HepG2 (cell line): ENCODE measurements at regions not wholly inside any gene's neighbourhood (a gene's known extent, or its start where the extent isn't known, plus 50 kb on each side); places are given as distances from the start of the nearest gene placed in this dataset.

ENCODE experiments used
- ATAC-seq: fragments of 200-7000 bp; cut with Tn5 transposase; 3 replicates; pipeline ENCODE4 v1.9.1; 2020; ENCODE audit warnings: mild to moderate bottlenecking, moderate library complexity
- BruUV-seq: library from RNA; stranded (reverse); fragments of 400-500 nt; replicated peaks from 2 replicates; lab custom pipeline; 2021; lab: Mats Ljungman, UMichigan
- CTCF ChIA-PET: fragments of 300-600 bp; formaldehyde crosslinking; extraction: SDS; loops from one replicate; lab custom pipeline; 2021; ENCODE audit warnings: low total read pairs, inconsistent platforms, low intra/inter-chr PET ratio; lab: Yijun Ruan, JAX
- POLR2A ChIA-PET: fragments of 350-600 bp; sonication (Branson Sonifier 250); formaldehyde crosslinking; loops from one replicate; lab custom pipeline; 2020; ENCODE audit warnings: antibody characterized with exemption, inconsistent platforms; lab: Yijun Ruan, JAX
- DNase-seq: peaks from one replicate; pipeline ENCODE4 v3.0.0-alpha.2; 2015; ENCODE audit warnings: low spot score
- FAIRE-seq: peaks from 3 replicates; lab custom pipeline; 2011; peaks lifted over from hg19 to GRCh38; lab: Jason Lieb, UNC
- H2AFZ ChIP-seq: one replicate; pipeline ENCODE4 v1.6.1; 2011; ENCODE audit warnings: low read length, inconsistent platforms
- H3K27ac ChIP-seq: fragments of 300-600 bp; 3 replicates; pipeline ENCODE4 v1.8.0; 2011; ENCODE audit warnings: mixed run types, mild to moderate bottlenecking, mixed read lengths, low read length, inconsistent platforms; ENCODE audit not compliant: insufficient read depth; ENCODE audit errors: extremely low read length
- H3K27me3 ChIP-seq, 2 experiments: fragments of 200-600 bp in 1 of 2; 2 replicates in 1 of 2; 3 replicates in 1 of 2; pipeline versions ENCODE4 v1.6.0 to v1.8.0; 2011; ENCODE audit warnings: low read length in 2 of 2, mild to moderate bottlenecking in 2 of 2, moderate library complexity in 2 of 2, inconsistent platforms in 1 of 2; ENCODE audit not compliant: insufficient read depth in 2 of 2, control insufficient read depth in 1 of 2
- H3K36me3 ChIP-seq, 2 experiments: fragments of 200-600 bp in 1 of 2; replicated peaks in 1 of 2; 2 replicates in 1 of 2; 3 replicates in 1 of 2; pipeline versions ENCODE4 v1.5.1 to v1.8.0; 2011; ENCODE audit warnings: low read length in 2 of 2, inconsistent platforms in 1 of 2; ENCODE audit not compliant: insufficient read depth in 2 of 2, control insufficient read depth in 1 of 2
- H3K4me1 ChIP-seq: 2 replicates; pipeline ENCODE4 v1.5.1; 2012; ENCODE audit warnings: low read length, inconsistent platforms; ENCODE audit not compliant: insufficient read depth
- H3K4me2 ChIP-seq: 2 replicates; pipeline ENCODE4 v1.6.0; 2011; ENCODE audit warnings: low read depth, low read length, inconsistent platforms
- H3K4me3 ChIP-seq, 3 experiments: fragments of 200-600 bp in 1 of 3; sonication (generic), shearing (Covaris generic) in 1 of 3; replicated peaks in 1 of 3; 2 replicates each; pipeline ENCODE4 v1.5.1; 2011 to 2016; ENCODE audit warnings: low read length in 3 of 3, inconsistent platforms in 2 of 3, low read depth in 2 of 3, mild to moderate bottlenecking in 2 of 3, control low read depth in 1 of 3, mixed read lengths in 1 of 3; ENCODE audit not compliant: insufficient read depth in 1 of 3
- H3K79me2 ChIP-seq: one replicate; pipeline ENCODE4 v1.6.1; 2011; ENCODE audit warnings: low read length, inconsistent platforms; ENCODE audit not compliant: insufficient read depth
- H3K9ac ChIP-seq: 2 replicates; pipeline ENCODE4 v1.6.0; 2011; ENCODE audit warnings: mild to moderate bottlenecking, low read depth, low read length, inconsistent platforms; ENCODE audit not compliant: insufficient read depth
- H3K9me3 ChIP-seq: 2 replicates; pipeline ENCODE4 v1.5.1; 2012; ENCODE audit warnings: mild to moderate bottlenecking, low read length
- H4K20me1 ChIP-seq: 2 replicates; pipeline ENCODE4 v1.6.0; 2011; ENCODE audit warnings: inconsistent platforms, mild to moderate bottlenecking, low read length, moderate library complexity; ENCODE audit not compliant: insufficient read depth
- EHMT2 ChIP-seq: fragments of 200-600 bp; sonication (generic); IDR thresholded peaks from 2 replicates; pipeline ENCODE4 v1.7.0; 2017; ENCODE audit warnings: antibody characterized with exemption, low read depth, low read length, borderline replicate concordance
- GLI4 ChIP-seq: sonication (generic); formaldehyde crosslinking; IDR thresholded peaks from 2 replicates; pipeline ENCODE4 v1.5.1; 2020; ENCODE audit warnings: missing genetic modification reagents, mild to moderate bottlenecking, moderate library complexity, borderline replicate concordance
- HNRNPUL1 ChIP-seq: fragments of 200-400 bp; formaldehyde crosslinking; IDR thresholded peaks from 2 replicates; pipeline ENCODE4 v1.6.1; 2017; ENCODE audit warnings: low read depth, mild to moderate bottlenecking, low read length, moderate library complexity
- RFXAP ChIP-seq: sonication (generic); formaldehyde crosslinking; IDR thresholded peaks from 2 replicates; pipeline ENCODE4 v1.4.0; 2020; ENCODE audit warnings: missing genetic modification reagents, borderline replicate concordance
- TBL1XR1 ChIP-seq: fragments of 150-350 bp; IDR thresholded peaks from 2 replicates; pipeline ENCODE4 v1.6.1; 2014; ENCODE audit warnings: borderline replicate concordance, low read length; ENCODE audit not compliant: partially characterized antibody
- ZNF136 ChIP-seq: sonication (generic); formaldehyde crosslinking; IDR thresholded peaks from 2 replicates; pipeline ENCODE4 v1.8.1; 2022; ENCODE audit warnings: low read depth, mild to moderate bottlenecking, moderate library complexity, missing genetic modification reagents
- ZNF264 ChIP-seq: sonication (generic); formaldehyde crosslinking; IDR thresholded peaks from 2 replicates; pipeline ENCODE4 v1.4.0; 2020; ENCODE audit warnings: missing genetic modification reagents
- ZNF431 ChIP-seq: sonication (generic); formaldehyde crosslinking; IDR thresholded peaks from 2 replicates; pipeline ENCODE4 v1.9.0; 2022; ENCODE audit warnings: missing genetic modification reagents, low read depth, mild to moderate bottlenecking, borderline replicate concordance
- ZNF460 ChIP-seq: sonication (generic); formaldehyde crosslinking; IDR thresholded peaks from 2 replicates; pipeline ENCODE4 v1.5.1; 2020; ENCODE audit warnings: missing genetic modification reagents, mild to moderate bottlenecking, borderline replicate concordance
- WGBS: methylation state at CpG from one replicate; pipeline ENCODE4 v1.1.6; 2017; ENCODE audit warnings: low lambda C conversion rate; 5-methylcytosine and 5-hydroxymethylcytosine counted together
- in situ Hi-C: cut with HindIII; loops from 2 replicates; pipeline ENCODE4 v1.10.0; 2017; ENCODE audit warnings: low pct_unique_long_range_greater_than_20kb; ENCODE audit not compliant: extremely low pct_ligation_motif_present
- intact Hi-C: fragments of 100-400 bp; cut with micrococcal nuclease; formaldehyde crosslinking; loops from one replicate; pipeline ENCODE4 v1.10.0; 2022; ENCODE audit not compliant: unreplicated experiment

- no peak for TF ChIP-seq ZNF460 (CRISPR knock-in tag)
- TF ChIP-seq TBL1XR1: no peak
- no peak for TF ChIP-seq ZNF431 (CRISPR knock-in tag)
- TF ChIP-seq EHMT2: no peak
Measured at GRCh38 chr15:25137013-25137412, 182.2 kb downstream of the SNRPN start (continued).

GRCh38 chr15:25169318-25169717, 214.5 kb downstream of the SNRPN start:
- H2AFZ ChIP-seq: no peak overlapping the region
- peaks cover 75% of the 10 kb centered on the region for H3K9me3 ChIP-seq
- 45% methylated on average over 12 of the region's 15 CpGs for WGBS
- no peak for FAIRE-seq
- H3K4me2 ChIP-seq: no peak overlapping the region
- ChIA-PET CTCF (no interaction called here), POLR2A (no interaction called here)
- no peak overlapping the region for H3K9ac ChIP-seq
- TF ChIP-seq HNRNPUL1: no peak
- TF ChIP-seq RFXAP: no peak
- TF ChIP-seq GLI4 (CRISPR knock-in tag): no peak
- TF ChIP-seq ZNF264 (CRISPR knock-in tag): no peak
- TF ChIP-seq ZNF136: no peak
- H3K4me3 ChIP-seq: no peak overlapping the region
- no peak for ATAC-seq
- no TSS peak for BruUV-seq
- no peak for DNase-seq
- H3K4me1 ChIP-seq: no peaks in the 10 kb centered on the region
- no peaks in the 10 kb centered on the region for H4K20me1 ChIP-seq
- intact Hi-C loops (no loop called here), in situ Hi-C loops (no loop called here)
- H3K36me3 ChIP-seq: no peaks in the 10 kb centered on the region
- no peak overlapping the region for H3K27ac ChIP-seq
- H3K79me2 ChIP-seq: no peaks in the 10 kb centered on the region
- H3K27me3 ChIP-seq: no peaks in the 10 kb centered on the region; a peak in 1 of 5 replicates
